HFF-Myc (cell line): ENCODE measurements at regions not wholly inside any gene's neighbourhood (a gene's known extent, or its start where the extent isn't known, plus 50 kb on each side); places are given as distances from the start of the nearest gene placed in this dataset.

Experiments used
- DNase-seq: peaks from one replicate; pipeline ENCODE4 v3.0.0-alpha.2; 2011; ENCODE audit warnings: low read depth; ENCODE audit errors: extremely low read depth
- H3K4me3 ChIP-seq: replicated peaks from 2 replicates; pipeline ENCODE4 v1.5.1; 2011; ENCODE audit warnings: low read depth, mild to moderate bottlenecking, control low read depth, low read length
- CTCF ChIP-seq: IDR thresholded peaks from 2 replicates; pipeline ENCODE4 v1.5.1; 2012; ENCODE audit warnings: mild to moderate bottlenecking, low read depth, low read length, control low read depth; ENCODE audit errors: missing control alignments

- no peak for DNase-seq
- no peak for TF ChIP-seq CTCF
- H3K4me3 ChIP-seq, result no peak overlapping the region
Measured at GRCh38 chr18:73279498-73279897, 411.7 kb upstream of the NETO1 start.

GRCh38 chr18:73274812-73275621 lies 407.2 kb upstream of the NETO1 start:
- TF ChIP-seq CTCF, result no peak
- no peak overlapping the region for H3K4me3 ChIP-seq
- DNase-seq, result no peak

GRCh38 chr18:73270920-73271634 lies 403.3 kb upstream of the NETO1 start:
- no peak for TF ChIP-seq CTCF
- DNase-seq, result no peak
- H3K4me3 ChIP-seq, result no peak overlapping the region

GRCh38 chr18:73264562-73264921 lies 396.8 kb upstream of the NETO1 start:
- H3K4me3 ChIP-seq, result no peak overlapping the region
- no peak for TF ChIP-seq CTCF
- no peak for DNase-seq

GRCh38 chr18:73261923-73262322 lies 394.1 kb upstream of the NETO1 start:
- DNase-seq, result no peak
- no peak for TF ChIP-seq CTCF
- H3K4me3 ChIP-seq, result no peak overlapping the region

- no peak for DNase-seq
- H3K4me3 ChIP-seq, result no peak overlapping the region
- TF ChIP-seq CTCF, result no peak
Measured at GRCh38 chr18:73261243-73261642, 393.5 kb upstream of the NETO1 start.
